ENCODE measurements at regions not wholly inside any gene's neighbourhood (a gene's known extent, or its start where the extent isn't known, plus 50 kb on each side); places are given as distances from the start of the nearest gene placed in this dataset.
"Not testable (repeated sequence)": the region's sequence is repeated elsewhere in the genome, so short reads cannot be mapped to it uniquely, and the experiment has no call there.

- not testable (repeated sequence) for DNase-seq (ENCODE audit: low read depth in 2 of 2)
Measured at GRCh38 chr16:29186306-29187220, 201.7 kb downstream of the LAT start.

- DNase-seq (ENCODE audit: low read depth in 2 of 2), result not testable (repeated sequence)
Measured at GRCh38 chr16:29185872-29186271, 201.0 kb downstream of the LAT start.

GRCh38 chr16:29184738-29185438, 200.0 kb downstream of the LAT start:
- DNase-seq (ENCODE audit: low read depth in 2 of 2), result peak; percentile 17 to 68

- DNase-seq (ENCODE audit: low read depth in 2 of 2), result not testable (repeated sequence)
Measured at GRCh38 chr16:29182940-29183868, 198.4 kb downstream of the LAT start.

GRCh38 chr16:29182501-29182900, 197.6 kb downstream of the LAT start:
- DNase-seq (ENCODE audit: low read depth in 2 of 2), result no peak

- DNase-seq (ENCODE audit: low read depth in 2 of 2), result not testable (repeated sequence)
Measured at GRCh38 chr16:29181921-29182411, 197.1 kb downstream of the LAT start.

- DNase-seq (ENCODE audit: low read depth in 2 of 2), result not testable (repeated sequence)
Measured at GRCh38 chr16:29181254-29181780, 196.5 kb downstream of the LAT start.

GRCh38 chr16:29180206-29180600, 195.4 kb downstream of the LAT start:
- not testable (repeated sequence) for DNase-seq (ENCODE audit: low read depth in 2 of 2)

GRCh38 chr16:29179401-29180205, 194.8 kb downstream of the LAT start:
- DNase-seq (ENCODE audit: low read depth in 2 of 2), result peak in 1 of 2 donors; percentile 32

- DNase-seq (ENCODE audit: low read depth in 2 of 2), result peak; percentile 85 to 90
Measured at GRCh38 chr16:29177888-29178726, 193.3 kb downstream of the LAT start.

- peak in 1 of 2 donors; percentile 18 for DNase-seq (ENCODE audit: low read depth in 2 of 2)
Measured at GRCh38 chr16:29177203-29177887, 192.5 kb downstream of the LAT start.

- DNase-seq (ENCODE audit: low read depth in 2 of 2), result not testable (repeated sequence)
Measured at GRCh38 chr16:29176822-29177202, 192.0 kb downstream of the LAT start.

- not testable (repeated sequence) for DNase-seq (ENCODE audit: low read depth in 2 of 2)
Measured at GRCh38 chr16:29176154-29176470, 191.3 kb downstream of the LAT start.

GRCh38 chr16:29175411-29176153, 190.7 kb downstream of the LAT start:
- DNase-seq (ENCODE audit: low read depth in 2 of 2), result not testable (repeated sequence)

- peak; percentile 59 to 86 for DNase-seq (ENCODE audit: low read depth in 2 of 2)
Measured at GRCh38 chr16:29173371-29174305, 188.8 kb downstream of the LAT start.

GRCh38 chr16:29172098-29172724, 187.4 kb downstream of the LAT start:
- DNase-seq (ENCODE audit: low read depth in 2 of 2), result not testable (repeated sequence)
